ENCODE measurements at regions not wholly inside any gene's neighbourhood (a gene's known extent, or its start where the extent isn't known, plus 50 kb on each side); places are given as distances from the start of the nearest gene placed in this dataset.

DNA sequence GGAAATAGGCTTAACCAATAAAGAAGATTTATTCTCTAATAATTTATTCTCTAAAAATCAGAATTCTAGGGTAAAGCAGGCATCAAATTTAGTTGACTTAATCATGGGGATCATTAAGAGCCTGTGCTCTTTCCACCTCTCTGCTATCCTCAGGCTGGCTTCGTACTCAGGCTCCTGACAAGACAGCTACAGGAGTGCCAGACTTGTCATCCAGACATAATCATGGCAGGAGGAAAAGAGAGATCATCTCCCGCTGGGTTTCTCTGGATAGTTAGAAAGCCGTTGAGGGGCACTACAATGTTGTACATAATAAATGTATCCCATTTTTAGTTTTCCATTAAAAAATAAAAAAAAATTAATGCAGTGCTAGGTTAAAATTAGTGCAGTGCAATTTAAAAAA, 171.9 kb downstream of the SEC61B start:
- H3K36me3 Mint-ChIP-seq (ENCODE audit: low read depth) = no peaks in the 10 kb centered on the region
- H3K4me3 Mint-ChIP-seq = no peak overlapping the region
- no peaks in the 10 kb centered on the region for H3K27me3 Mint-ChIP-seq (ENCODE audit: low read depth)
- no peaks in the 10 kb centered on the region for H3K4me1 Mint-ChIP-seq (ENCODE audit: low read depth)
- intact Hi-C loops (cut with micrococcal nuclease) = no loop called here
- H3K27ac Mint-ChIP-seq = no peak overlapping the region
- CTCF ChIA-PET = interaction anchor here (1.6 kb wide), 1 partner anchor 12 kb away, joined by 3 read pairs; no protein-coding TSS in a partner anchor
- DNase-seq = no peak
- peaks cover 2% of the 10 kb centered on the region for H3K9me3 Mint-ChIP-seq

GRCh38 chr9:99398241-99398640, 176.2 kb downstream of the SEC61B start:
- no peak for DNase-seq
- Mint-ChIP-seq H3K27ac (no peak overlapping the region), H3K36me3 (ENCODE audit: low read depth) (no peaks in the 10 kb centered on the region), H3K4me1 (ENCODE audit: low read depth) (no peaks in the 10 kb centered on the region), H3K27me3 (ENCODE audit: low read depth) (peaks cover 2% of the 10 kb centered on the region), H3K9me3 (peaks cover 2% of the 10 kb centered on the region), H3K4me3 (no peak overlapping the region)
- intact Hi-C loops (cut with micrococcal nuclease) = no loop called here
- CTCF ChIA-PET = no interaction called here

- CTCF ChIA-PET = interaction anchor here (0.6 kb wide), 1 partner anchor 667 kb away, joined by 3 read pairs; no protein-coding TSS in a partner anchor
- Mint-ChIP-seq H3K9me3 (peaks cover 2% of the 10 kb centered on the region), H3K27ac (no peak overlapping the region), H3K27me3 (ENCODE audit: low read depth) (peaks cover 2% of the 10 kb centered on the region), H3K4me1 (ENCODE audit: low read depth) (no peaks in the 10 kb centered on the region), H3K4me3 (no peak overlapping the region), H3K36me3 (ENCODE audit: low read depth) (no peaks in the 10 kb centered on the region)
- no peak for DNase-seq
- intact Hi-C loops (cut with micrococcal nuclease) = no loop called here
Measured at GRCh38 chr9:99399474-99399873, 177.4 kb downstream of the SEC61B start.

DNA sequence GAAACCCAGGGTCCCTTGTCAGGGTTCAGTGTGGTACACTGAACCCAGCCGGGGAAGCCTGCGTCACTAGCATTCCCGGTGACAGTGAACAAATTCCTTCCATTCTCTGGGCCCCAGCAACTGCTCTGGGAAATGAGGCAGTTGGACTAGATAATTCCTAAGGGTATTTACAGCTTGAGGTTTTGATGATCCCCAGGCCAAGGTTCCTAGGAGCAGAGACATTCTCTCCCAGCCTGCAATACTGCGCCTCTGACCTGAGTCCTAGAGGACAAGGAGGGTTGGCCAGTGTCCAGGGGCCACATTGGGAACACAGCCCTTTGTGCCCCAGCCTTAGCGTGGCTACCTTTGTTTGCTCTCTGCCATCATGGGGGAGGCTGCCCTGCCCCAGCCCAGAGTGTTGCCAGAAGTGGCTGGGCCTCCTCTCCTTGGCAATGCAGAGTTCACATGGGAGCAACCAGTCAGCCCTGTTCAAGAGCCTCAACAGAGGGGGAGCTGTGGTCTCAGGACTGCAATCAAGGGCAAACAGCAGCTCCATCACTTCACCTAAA, 178.2 kb downstream of the SEC61B start:
- Mint-ChIP-seq H3K4me1 (ENCODE audit: low read depth) (no peaks in the 10 kb centered on the region), H3K27me3 (ENCODE audit: low read depth) (peaks cover 2% of the 10 kb centered on the region), H3K27ac (no peak overlapping the region), H3K4me3 (no peak overlapping the region), H3K9me3 (peaks cover 2% of the 10 kb centered on the region), H3K36me3 (ENCODE audit: low read depth) (no peaks in the 10 kb centered on the region)
- CTCF ChIA-PET = interaction anchor here (0.6 kb wide), 1 partner anchor 666 kb away, joined by 3 read pairs; no protein-coding TSS in a partner anchor
- intact Hi-C loops (cut with micrococcal nuclease) = no loop called here
- no peak for DNase-seq

- peaks cover 2% of the 10 kb centered on the region for H3K9me3 Mint-ChIP-seq
- intact Hi-C loops (cut with micrococcal nuclease) = loop anchor here (1.0 kb wide), 1 partner anchor 32 kb away; no protein-coding TSS in a partner anchor
- H3K4me1 Mint-ChIP-seq (ENCODE audit: low read depth) = no peaks in the 10 kb centered on the region
- CTCF ChIA-PET = interaction anchor here (0.7 kb wide), 1 partner anchor 9 kb away, joined by 3 read pairs; no protein-coding TSS in a partner anchor
- no peaks in the 10 kb centered on the region for H3K36me3 Mint-ChIP-seq (ENCODE audit: low read depth)
- H3K27me3 Mint-ChIP-seq (ENCODE audit: low read depth) = peaks cover 2% of the 10 kb centered on the region
- no peak for DNase-seq
- H3K4me3 Mint-ChIP-seq = no peak overlapping the region
- no peak overlapping the region for H3K27ac Mint-ChIP-seq
Measured at GRCh38 chr9:99401680-99402504, 179.8 kb downstream of the SEC61B start.

- Mint-ChIP-seq H3K4me3 (no peak overlapping the region), H3K9me3 (no peaks in the 10 kb centered on the region), H3K4me1 (ENCODE audit: low read depth) (no peaks in the 10 kb centered on the region), H3K36me3 (ENCODE audit: low read depth) (no peaks in the 10 kb centered on the region), H3K27me3 (ENCODE audit: low read depth) (peaks cover 2% of the 10 kb centered on the region), H3K27ac (no peak overlapping the region)
- DNase-seq = no peak
- CTCF ChIA-PET = no interaction called here
- intact Hi-C loops (cut with micrococcal nuclease) = no loop called here
Measured at GRCh38 chr9:99403371-99403770, 181.3 kb downstream of the SEC61B start.

DNA sequence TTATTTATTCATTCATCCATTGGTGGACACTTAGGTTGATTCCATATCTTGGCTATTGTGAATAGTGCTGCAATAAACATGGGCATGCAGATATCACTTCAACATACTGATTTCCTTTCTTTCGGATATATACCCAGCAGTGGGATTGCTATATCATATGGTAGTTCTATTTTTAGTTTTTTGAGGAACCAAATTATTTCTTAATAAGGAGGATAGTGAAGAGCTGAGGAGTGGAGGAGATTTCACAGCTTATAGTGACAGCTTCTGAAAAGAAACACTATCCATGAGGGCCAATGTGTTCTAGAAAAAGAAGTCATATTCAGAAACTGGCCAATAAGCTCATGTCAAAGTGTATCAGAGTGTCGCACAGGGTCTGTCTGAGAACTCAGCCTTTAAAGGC, 183.3 kb downstream of the SEC61B start:
- Mint-ChIP-seq H3K4me3 (no peak overlapping the region), H3K36me3 (ENCODE audit: low read depth) (no peaks in the 10 kb centered on the region), H3K9me3 (no peaks in the 10 kb centered on the region), H3K27me3 (ENCODE audit: low read depth) (peaks cover 2% of the 10 kb centered on the region), H3K27ac (no peak overlapping the region), H3K4me1 (ENCODE audit: low read depth) (no peaks in the 10 kb centered on the region)
- intact Hi-C loops (cut with micrococcal nuclease) = no loop called here
- CTCF ChIA-PET = interaction anchor here (0.6 kb wide), 1 partner anchor 158 kb away, joined by 3 read pairs; no protein-coding TSS in a partner anchor
- no peak for DNase-seq

DNA sequence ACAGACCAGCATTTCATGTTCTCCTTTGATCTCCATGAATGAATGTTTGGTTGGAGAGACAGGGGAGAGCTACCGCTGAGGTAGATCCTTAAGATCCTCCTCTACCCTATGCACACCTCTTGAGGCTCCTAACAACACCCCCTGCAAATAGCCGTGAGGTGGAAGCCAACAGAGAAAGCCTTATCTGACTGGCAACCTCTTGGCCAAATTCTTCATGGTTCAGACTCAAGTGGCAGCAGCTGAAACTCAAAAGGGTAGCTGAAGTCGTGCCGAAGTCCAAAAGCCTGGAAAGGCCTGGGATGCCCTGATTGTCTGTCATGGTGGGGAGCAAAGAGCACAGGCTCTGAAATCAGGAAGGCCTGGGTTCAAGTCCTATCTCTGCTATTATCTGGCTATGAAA, 184.9 kb downstream of the SEC61B start:
- CTCF ChIA-PET = no interaction called here
- H3K27me3 Mint-ChIP-seq (ENCODE audit: low read depth) = peaks cover 3% of the 10 kb centered on the region
- H3K9me3 Mint-ChIP-seq = no peaks in the 10 kb centered on the region
- DNase-seq = no peak
- intact Hi-C loops (cut with micrococcal nuclease) = no loop called here
- no peaks in the 10 kb centered on the region for H3K4me1 Mint-ChIP-seq (ENCODE audit: low read depth)
- no peaks in the 10 kb centered on the region for H3K36me3 Mint-ChIP-seq (ENCODE audit: low read depth)
- no peak overlapping the region for H3K4me3 Mint-ChIP-seq
- no peak overlapping the region for H3K27ac Mint-ChIP-seq

DNA sequence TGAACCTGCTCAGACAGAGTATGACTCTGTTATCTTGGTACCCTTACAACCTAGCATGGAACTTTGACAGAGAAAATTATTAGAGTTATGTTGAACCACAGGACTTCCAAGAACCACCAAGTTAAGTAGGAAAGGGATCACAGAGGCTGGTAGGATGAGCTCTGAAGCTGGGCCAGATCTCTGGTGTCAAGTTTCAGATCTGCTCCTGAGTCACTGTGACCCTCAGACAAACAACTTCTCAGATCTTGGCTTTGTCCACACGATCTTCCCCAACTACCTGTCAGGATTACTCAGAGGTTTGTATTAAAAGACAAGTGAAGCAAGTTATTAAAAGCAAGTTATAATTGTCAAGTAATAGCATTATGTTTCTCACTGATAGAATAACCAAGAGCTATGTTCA, 189.0 kb downstream of the SEC61B start:
- intact Hi-C loops (cut with micrococcal nuclease) = no loop called here
- CTCF ChIA-PET = interaction anchor here (0.6 to 1.3 kb wide), 2 partner anchors 9 kb away, joined by 3 read pairs; no protein-coding TSS in a partner anchor
- Mint-ChIP-seq H3K27ac (no peak overlapping the region), H3K4me3 (no peak overlapping the region), H3K4me1 (ENCODE audit: low read depth) (no peaks in the 10 kb centered on the region), H3K36me3 (ENCODE audit: low read depth) (no peaks in the 10 kb centered on the region), H3K27me3 (ENCODE audit: low read depth) (peaks cover 3% of the 10 kb centered on the region), H3K9me3 (no peaks in the 10 kb centered on the region)
- DNase-seq = no peak

GRCh38 chr9:99411479-99412115, 189.5 kb downstream of the SEC61B start:
- DNase-seq = no peak
- CTCF ChIA-PET = interaction anchor here (0.6 to 1.3 kb wide), 3 partner anchors 8 to 105 kb away, joined by 3 to 4 read pairs (median 3); no protein-coding TSS in a partner anchor
- H3K4me1 Mint-ChIP-seq (ENCODE audit: low read depth) = no peaks in the 10 kb centered on the region
- H3K36me3 Mint-ChIP-seq (ENCODE audit: low read depth) = no peaks in the 10 kb centered on the region
- intact Hi-C loops (cut with micrococcal nuclease) = no loop called here
- no peaks in the 10 kb centered on the region for H3K9me3 Mint-ChIP-seq
- no peak overlapping the region for H3K4me3 Mint-ChIP-seq
- H3K27ac Mint-ChIP-seq = no peak overlapping the region
- peaks cover 3% of the 10 kb centered on the region for H3K27me3 Mint-ChIP-seq (ENCODE audit: low read depth)

DNA sequence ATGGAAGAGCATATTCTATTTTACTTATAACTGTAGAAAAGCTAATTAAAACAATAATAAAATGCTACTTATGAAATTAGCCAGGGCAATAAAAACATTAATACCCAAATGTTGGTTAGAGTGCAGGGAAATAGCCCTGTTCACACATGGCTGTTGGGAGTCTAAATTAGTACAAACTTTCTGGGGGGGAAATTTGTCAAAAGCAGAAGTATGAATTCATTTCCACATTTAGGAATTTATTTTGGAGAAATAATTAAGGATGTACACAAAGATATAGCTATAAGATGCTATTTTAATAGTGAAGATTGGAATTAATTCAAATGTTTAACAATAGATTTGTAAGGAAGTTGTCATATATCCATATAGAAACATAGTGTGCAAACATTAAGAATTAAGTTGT, 190.5 kb downstream of the SEC61B start:
- peaks cover 3% of the 10 kb centered on the region for H3K27me3 Mint-ChIP-seq (ENCODE audit: low read depth)
- CTCF ChIA-PET = no interaction called here
- H3K4me1 Mint-ChIP-seq (ENCODE audit: low read depth) = no peaks in the 10 kb centered on the region
- no peaks in the 10 kb centered on the region for H3K36me3 Mint-ChIP-seq (ENCODE audit: low read depth)
- H3K27ac Mint-ChIP-seq = no peak overlapping the region
- no peak overlapping the region for H3K4me3 Mint-ChIP-seq
- intact Hi-C loops (cut with micrococcal nuclease) = no loop called here
- no peak for DNase-seq
- no peaks in the 10 kb centered on the region for H3K9me3 Mint-ChIP-seq

- intact Hi-C loops (cut with micrococcal nuclease) = no loop called here
Measured at GRCh38 chr9:99414321-99414720, 192.2 kb downstream of the SEC61B start.

More at GRCh38 chr9:99414321-99414720, 192.2 kb downstream of the SEC61B start:
- no peaks in the 10 kb centered on the region for H3K4me1 Mint-ChIP-seq (ENCODE audit: low read depth)
- H3K36me3 Mint-ChIP-seq (ENCODE audit: low read depth) = no peaks in the 10 kb centered on the region
- CTCF ChIA-PET = no interaction called here
- peaks cover 3% of the 10 kb centered on the region for H3K27me3 Mint-ChIP-seq (ENCODE audit: low read depth)
- H3K9me3 Mint-ChIP-seq = no peaks in the 10 kb centered on the region
- no peak overlapping the region for H3K4me3 Mint-ChIP-seq
- no peak for DNase-seq
- H3K27ac Mint-ChIP-seq = no peak overlapping the region

Data from activated naive CD4-positive, alpha-beta T cell treated with anti-CD3 and anti-CD28 coated beads for 36 hours (primary cell).